ENCODE measurements at regions not wholly inside any gene's neighbourhood (a gene's known extent, or its start where the extent isn't known, plus 50 kb on each side); places are given as distances from the start of the nearest gene placed in this dataset.

- no peaks in the 10 kb centered on the region for H3K27me3 ChIP-seq
- intact Hi-C loops (cut with DNase I): no loop called here
- H3K4me1 ChIP-seq: peaks cover 0 to 2% of the 10 kb centered on the region in 2 donors
- H3K27ac ChIP-seq: no peak overlapping the region
- DNase-seq (ENCODE audit: low spot score in 2 of 2): no peak
- H3K4me3 ChIP-seq: no peak overlapping the region
- TF ChIP-seq CTCF (IDR thresholded peaks at IDR 0.05): no peak
- H3K36me3 ChIP-seq: no peaks in the 10 kb centered on the region
- H3K9me3 ChIP-seq: no peaks in the 10 kb centered on the region
Observed at GRCh38 chr5:133793756-133794465, 174.5 kb downstream of the C5orf15 start.

DNA sequence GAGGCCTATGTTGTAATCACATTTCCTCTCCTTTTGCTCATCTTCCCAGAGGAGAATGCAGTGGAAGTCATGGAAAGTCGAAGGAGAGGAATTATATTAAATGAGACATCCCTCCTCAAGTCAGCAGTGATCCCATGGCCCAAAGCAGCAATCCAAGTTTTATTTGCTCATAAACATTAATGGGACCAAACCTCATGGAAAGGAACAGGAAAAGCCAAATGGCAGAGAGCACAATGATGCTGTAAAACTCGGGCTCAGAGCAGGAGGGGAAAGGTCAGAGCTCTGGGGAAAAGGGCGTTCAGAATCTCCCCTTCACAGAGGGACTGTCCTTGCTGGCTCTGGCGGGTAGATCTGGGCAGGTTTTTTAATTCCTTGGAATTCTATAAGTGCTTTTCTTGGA is 175.8 kb downstream of the C5orf15 start:
- no peak for TF ChIP-seq CTCF (IDR thresholded peaks at IDR 0.05)
- no peaks in the 10 kb centered on the region for H3K9me3 ChIP-seq
- intact Hi-C loops (cut with DNase I): no loop called here
- no peak for DNase-seq (ENCODE audit: low spot score in 2 of 2)
- H3K36me3 ChIP-seq: no peaks in the 10 kb centered on the region
- H3K27me3 ChIP-seq: no peaks in the 10 kb centered on the region
- H3K27ac ChIP-seq: no peak overlapping the region
- no peak overlapping the region for H3K4me3 ChIP-seq
- peaks cover 0 to 2% of the 10 kb centered on the region in 2 donors for H3K4me1 ChIP-seq

- no peaks in the 10 kb centered on the region for H3K36me3 ChIP-seq
- H3K4me1 ChIP-seq: peaks cover 0 to under 1% of the 10 kb centered on the region in 2 donors
- H3K4me3 ChIP-seq: no peak overlapping the region
- no peak for DNase-seq (ENCODE audit: low spot score in 2 of 2)
- intact Hi-C loops (cut with DNase I): no loop called here
- no peaks in the 10 kb centered on the region for H3K9me3 ChIP-seq
- H3K27ac ChIP-seq: no peak overlapping the region
- no peak for TF ChIP-seq CTCF (IDR thresholded peaks at IDR 0.05)
- no peaks in the 10 kb centered on the region for H3K27me3 ChIP-seq
Observed at GRCh38 chr5:133792024-133792423, 176.4 kb downstream of the C5orf15 start.

DNA sequence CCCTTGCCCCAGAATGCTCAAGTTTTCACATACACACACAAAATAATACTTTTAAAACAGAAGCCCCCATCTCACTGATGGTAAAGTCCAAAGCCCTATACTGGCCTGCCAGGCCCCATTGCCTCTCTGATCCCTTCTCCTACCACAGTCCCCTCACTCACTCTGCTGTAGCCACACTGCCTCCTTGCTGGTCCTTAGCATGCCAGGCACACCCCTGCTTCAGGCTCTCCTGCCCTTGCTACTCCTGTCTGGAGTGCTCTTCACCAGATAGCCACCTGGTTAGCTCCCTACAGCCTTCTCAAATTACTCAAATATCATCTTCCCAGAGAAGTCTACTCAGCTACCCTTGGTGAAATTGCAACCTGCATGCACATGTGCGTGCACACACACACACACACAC is 177.5 kb downstream of the C5orf15 start:
- H3K27me3 ChIP-seq: no peaks in the 10 kb centered on the region
- no peak overlapping the region for H3K4me3 ChIP-seq
- no peak for TF ChIP-seq CTCF (IDR thresholded peaks at IDR 0.05)
- H3K9me3 ChIP-seq: no peaks in the 10 kb centered on the region
- no peaks in the 10 kb centered on the region for H3K36me3 ChIP-seq
- intact Hi-C loops (cut with DNase I): no loop called here
- no peak overlapping the region for H3K27ac ChIP-seq
- no peaks in the 10 kb centered on the region for H3K4me1 ChIP-seq
- no peak for DNase-seq (ENCODE audit: low spot score in 2 of 2)

DNA sequence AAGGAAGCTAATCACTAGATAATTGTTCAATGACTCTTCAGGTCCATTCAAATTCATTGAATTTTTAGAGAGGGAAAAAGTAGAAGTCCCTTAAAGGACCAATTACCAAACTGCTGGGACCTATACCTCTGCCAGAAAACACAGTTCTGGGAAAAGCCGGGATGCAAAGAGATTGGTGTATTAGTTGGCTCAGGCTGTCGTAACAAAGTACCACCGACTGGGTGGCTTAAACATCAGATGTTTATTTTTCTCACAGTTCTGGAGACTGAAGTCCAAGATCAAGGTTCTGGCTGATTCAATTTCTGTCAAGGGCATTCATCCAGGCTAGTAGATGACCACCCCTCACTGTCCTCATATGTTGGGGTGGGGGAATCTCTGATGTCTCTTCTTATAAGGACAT is 177.1 kb upstream of the FSTL4 start:
- intact Hi-C loops (cut with DNase I): no loop called here
- no peak for TF ChIP-seq CTCF (IDR thresholded peaks at IDR 0.05)
- no peak overlapping the region for H3K4me3 ChIP-seq

GRCh38 chr5:133788121-133788520 is 175.8 kb upstream of the FSTL4 start:
- TF ChIP-seq CTCF (IDR thresholded peaks at IDR 0.05): no peak
- DNase-seq (ENCODE audit: low spot score in 2 of 2): no peak
- H3K9me3 ChIP-seq: no peaks in the 10 kb centered on the region
- no peaks in the 10 kb centered on the region for H3K27me3 ChIP-seq
- H3K36me3 ChIP-seq: no peaks in the 10 kb centered on the region
- no peaks in the 10 kb centered on the region for H3K4me1 ChIP-seq
- no peak overlapping the region for H3K27ac ChIP-seq
- intact Hi-C loops (cut with DNase I): no loop called here
- no peak overlapping the region for H3K4me3 ChIP-seq

More for the DNA sequence above, 177.1 kb upstream of the FSTL4 start:
- Histone ChIP-seq H3K27me3 (no peaks in the 10 kb centered on the region), H3K9me3 (no peaks in the 10 kb centered on the region), H3K27ac (no peak overlapping the region), H3K4me1 (no peaks in the 10 kb centered on the region), H3K36me3 (no peaks in the 10 kb centered on the region)
- no peak for DNase-seq (ENCODE audit: low spot score in 2 of 2)
